Chondrocyte (in vitro differentiated cells): ENCODE measurements at regions not wholly inside any gene's neighbourhood (a gene's known extent, or its start where the extent isn't known, plus 50 kb on each side); places are given as distances from the start of the nearest gene placed in this dataset.

ENCODE experiments used
- DNase-seq: peaks from one replicate; pipeline ENCODE4 v3.0.0; 2021; ENCODE audit warnings: mixed read lengths, low spot score
- H3K27ac Mint-ChIP-seq: one replicate; pipeline ENCODE4 v1.8.0; 2021; ENCODE audit warnings: mild to moderate bottlenecking, moderate library complexity, mixed read lengths; ENCODE audit not compliant: unreplicated experiment
- H3K27me3 Mint-ChIP-seq: 2 replicates; pipeline ENCODE4 v1.8.0; 2021; ENCODE audit warnings: low read depth, mixed read lengths
- H3K36me3 Mint-ChIP-seq: 2 replicates; pipeline ENCODE4 v1.8.0; 2021; ENCODE audit warnings: low read depth, mixed read lengths
- H3K4me1 Mint-ChIP-seq: 2 replicates; pipeline ENCODE4 v1.8.0; 2021; ENCODE audit warnings: low read depth, mild to moderate bottlenecking, mixed read lengths
- H3K4me3 Mint-ChIP-seq: one replicate; pipeline ENCODE4 v1.8.0; 2021; ENCODE audit warnings: mild to moderate bottlenecking, moderate library complexity, mixed read lengths; ENCODE audit not compliant: unreplicated experiment
- H3K9me3 Mint-ChIP-seq: 2 replicates; pipeline ENCODE4 v1.8.0; 2021; ENCODE audit warnings: low read depth, mixed read lengths
- CTCF ChIP-seq: fragments of 200-600 bp; sonication (generic); IDR thresholded peaks from 2 replicates; pipeline ENCODE4 v1.5.0; 2021; ENCODE audit warnings: antibody characterized with exemption, mild to moderate bottlenecking, moderate library complexity

DNA sequence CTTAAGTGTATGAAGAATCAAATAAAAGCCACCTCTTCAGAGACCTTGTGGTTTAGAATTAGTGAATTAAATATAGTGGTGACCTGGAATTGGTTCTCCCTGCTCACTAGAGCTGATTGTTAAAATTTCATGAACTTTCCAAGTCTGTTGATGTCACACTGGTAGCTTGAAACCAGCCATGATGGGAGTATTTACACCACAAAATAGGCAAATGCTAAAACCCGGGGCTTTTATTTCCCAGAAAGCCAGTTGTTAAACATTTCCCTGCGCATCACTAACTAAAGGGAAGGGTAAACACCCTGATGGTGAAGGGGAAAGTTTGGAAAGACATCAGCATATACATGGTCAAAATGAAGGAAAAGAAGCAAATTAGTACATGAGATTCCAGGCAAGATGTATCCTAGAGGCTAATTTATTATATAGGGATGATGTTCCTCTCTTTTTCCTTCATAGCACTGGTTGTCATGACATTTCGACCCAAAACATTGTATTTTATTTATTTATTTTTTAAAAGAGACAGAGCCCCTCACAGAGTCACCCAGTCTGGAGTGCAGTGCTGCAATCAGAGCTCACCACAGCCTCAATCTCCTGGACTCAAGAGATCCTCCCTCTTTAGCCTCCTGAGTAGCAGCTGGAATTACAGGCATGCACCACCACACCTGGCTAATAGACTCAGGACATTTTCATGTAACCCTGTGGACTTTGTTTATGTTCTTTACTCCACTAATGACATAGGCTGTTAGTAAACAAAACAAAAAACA is 123.2 kb downstream of the RIN2 start:
- Mint-ChIP-seq H3K4me3 (no peak overlapping the region), H3K9me3 (no peaks in the 10 kb centered on the region), H3K27me3 (no peaks in the 10 kb centered on the region), H3K36me3 (no peaks in the 10 kb centered on the region), H3K4me1 (peaks cover 41% of the 10 kb centered on the region), H3K27ac (peak overlapping the region; percentile 84)
- no peak for DNase-seq
- TF ChIP-seq CTCF: no peak

GRCh38 chr20:19881990-19882389 is 123.9 kb downstream of the RIN2 start:
- Mint-ChIP-seq H3K27ac (no peak overlapping the region), H3K9me3 (no peaks in the 10 kb centered on the region), H3K4me3 (no peak overlapping the region), H3K4me1 (peaks cover 40% of the 10 kb centered on the region), H3K36me3 (no peaks in the 10 kb centered on the region), H3K27me3 (no peaks in the 10 kb centered on the region)
- no peak for TF ChIP-seq CTCF
- DNase-seq: no peak

DNA sequence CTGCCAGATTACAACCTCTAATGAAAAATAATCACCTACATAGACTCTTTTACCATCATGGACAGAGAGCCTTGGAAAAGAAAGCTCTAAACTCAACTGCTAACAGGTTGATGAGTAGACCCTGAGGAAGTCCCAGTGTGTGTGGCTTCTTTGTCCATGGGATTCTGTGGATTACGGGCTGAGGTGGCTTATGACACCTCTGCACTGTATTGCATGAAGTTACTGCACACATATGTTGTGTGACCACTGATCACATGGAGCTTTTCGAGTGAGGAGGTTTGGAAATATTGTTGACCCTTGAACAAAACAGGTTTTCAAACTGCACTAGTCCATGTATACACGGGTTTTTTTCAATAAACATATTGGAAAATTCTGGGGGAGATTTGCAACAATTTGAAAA is 124.4 kb downstream of the RIN2 start:
- no peaks in the 10 kb centered on the region for H3K9me3 Mint-ChIP-seq
- peaks cover 39% of the 10 kb centered on the region for H3K4me1 Mint-ChIP-seq
- H3K4me3 Mint-ChIP-seq: no peak overlapping the region
- no peak for TF ChIP-seq CTCF
- H3K36me3 Mint-ChIP-seq: no peaks in the 10 kb centered on the region
- no peaks in the 10 kb centered on the region for H3K27me3 Mint-ChIP-seq
- H3K27ac Mint-ChIP-seq: no peak overlapping the region
- no peak for DNase-seq

GRCh38 chr20:19883501-19883900 is 125.4 kb downstream of the RIN2 start:
- no peak for TF ChIP-seq CTCF
- H3K27ac Mint-ChIP-seq: no peak overlapping the region
- H3K9me3 Mint-ChIP-seq: no peaks in the 10 kb centered on the region
- DNase-seq: no peak
- H3K36me3 Mint-ChIP-seq: no peaks in the 10 kb centered on the region
- no peak overlapping the region for H3K4me3 Mint-ChIP-seq
- H3K27me3 Mint-ChIP-seq: no peaks in the 10 kb centered on the region
- peaks cover 49% of the 10 kb centered on the region for H3K4me1 Mint-ChIP-seq

DNA sequence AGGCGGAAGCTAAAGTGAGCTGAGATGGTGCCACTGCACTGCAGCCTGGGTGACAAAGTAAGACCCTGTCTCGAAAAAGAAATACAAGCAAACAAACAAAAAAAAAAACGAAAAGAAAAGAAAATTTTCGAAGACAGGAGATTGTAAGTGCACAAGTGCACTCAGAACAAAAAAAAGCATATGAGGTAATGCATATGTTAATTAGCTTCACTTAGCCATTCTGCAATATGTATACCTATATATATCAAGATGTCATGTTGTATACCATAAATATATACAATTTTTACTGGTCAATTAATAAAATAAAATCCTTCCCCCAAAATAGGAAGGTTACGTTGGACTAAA is 127.5 kb downstream of the RIN2 start:
- peaks cover under 1% of the 10 kb centered on the region for H3K36me3 Mint-ChIP-seq
- no peak for TF ChIP-seq CTCF
- H3K9me3 Mint-ChIP-seq: peaks cover 1% of the 10 kb centered on the region
- H3K4me1 Mint-ChIP-seq: peaks cover 60% of the 10 kb centered on the region
- DNase-seq: no peak
- H3K27me3 Mint-ChIP-seq: no peaks in the 10 kb centered on the region
- H3K27ac Mint-ChIP-seq: no peak overlapping the region
- H3K4me3 Mint-ChIP-seq: no peak overlapping the region
